K562 (cell line): ENCODE measurements at regions not wholly inside any gene's neighbourhood (a gene's known extent, or its start where the extent isn't known, plus 50 kb on each side); places are given as distances from the start of the nearest gene placed in this dataset.

Source experiments
- ATAC-seq: fragments of 200-7000 bp; cut with Tn5 transposase; 3 replicates; pipeline ENCODE4 v1.9.1; 2020; ENCODE audit warnings: moderate library complexity
- BruUV-seq: library from RNA; stranded (reverse); fragments of 400-500 nt; replicated peaks from 2 replicates; lab custom pipeline; 2021; lab: Mats Ljungman, UMichigan
- CTCF ChIA-PET: fragments of 300-600 bp; formaldehyde crosslinking; extraction: SDS; loops from one replicate; lab custom pipeline; 2021; ENCODE audit warnings: low intra/inter-chr PET ratio; lab: Yijun Ruan, JAX
- POLR2A ChIA-PET: fragments of 300-600, 350-650 bp; sonication (Branson Sonifier 250); formaldehyde crosslinking; extraction: SDS; loops from one replicate; lab custom pipeline; 2021; ENCODE audit warnings: antibody characterized with exemption, inconsistent platforms; lab: Yijun Ruan, JAX
- DNase-seq, 4 experiments: peaks; one replicate each; pipeline versions ENCODE4 v3.0.0 to v3.0.0-alpha.2; 2011 to 2018; ENCODE audit warnings: low spot score in 3 of 4, mixed read lengths in 3 of 4; ENCODE audit errors: extremely low read depth in 1 of 4
- FAIRE-seq: peaks from 2 replicates; lab custom pipeline; 2011; peaks lifted over from hg19 to GRCh38; lab: Jason Lieb, UNC
- H2AFZ ChIP-seq: 2 replicates; pipeline ENCODE4 v1.6.0; 2011; ENCODE audit warnings: low read depth, low read length, control low read depth, inconsistent platforms
- H3K27ac ChIP-seq: fragments of 200-600 bp; 3 replicates; pipeline ENCODE4 v1.8.0; 2011; ENCODE audit warnings: low read depth, mild to moderate bottlenecking, control low read depth, inconsistent platforms, low read length, moderate library complexity, mixed read lengths; ENCODE audit errors: extremely low read depth
- H3K27me3 ChIP-seq, 2 experiments: fragments of 300-600 bp in 1 of 2; 2 replicates in 1 of 2; 3 replicates in 1 of 2; pipeline versions ENCODE4 v1.6.0 to v1.8.0; 2011; ENCODE audit warnings: inconsistent platforms in 2 of 2, low read length in 2 of 2, mild to moderate bottlenecking in 1 of 2, mixed read lengths in 1 of 2, moderate library complexity in 1 of 2; ENCODE audit not compliant: control insufficient read depth in 2 of 2, insufficient read depth in 2 of 2
- H3K36me3 ChIP-seq: fragments of 300-600 bp; 3 replicates; pipeline ENCODE4 v1.8.0; 2011; ENCODE audit warnings: mild to moderate bottlenecking, low read length, inconsistent platforms; ENCODE audit not compliant: control insufficient read depth, insufficient read depth
- H3K4me1 ChIP-seq, 2 experiments: fragments of 200-600 bp in 1 of 2; replicated peaks in 1 of 2; 2 replicates in 1 of 2; 3 replicates in 1 of 2; pipeline versions ENCODE4 v1.5.1 to v1.8.0; 2011; ENCODE audit warnings: inconsistent platforms in 2 of 2, low read length in 2 of 2, mild to moderate bottlenecking in 1 of 2, mixed read lengths in 1 of 2, moderate library complexity in 1 of 2; ENCODE audit not compliant: control insufficient read depth in 2 of 2, insufficient read depth in 2 of 2
- H3K4me2 ChIP-seq: 2 replicates; pipeline ENCODE4 v1.6.1; 2011; ENCODE audit warnings: low read length, control low read depth, inconsistent platforms, mixed read lengths; ENCODE audit not compliant: insufficient read depth
- H3K4me3 ChIP-seq: fragments of 200-600 bp; sonication (generic), shearing (Covaris generic); 2 replicates; pipeline ENCODE4 v1.5.1; 2016; ENCODE audit warnings: control low read depth, inconsistent platforms
- H3K79me2 ChIP-seq: fragments of 200-600 bp; 3 replicates; pipeline ENCODE4 v1.8.0; 2011; ENCODE audit warnings: low read length, inconsistent platforms; ENCODE audit not compliant: control insufficient read depth, insufficient read depth
- H3K9ac ChIP-seq, 2 experiments: 2 replicates each; pipeline versions ENCODE4 v1.6.0 to v1.6.1; 2011; ENCODE audit warnings: low read depth in 2 of 2, low read length in 2 of 2, control low read depth in 1 of 2, inconsistent platforms in 1 of 2, mild to moderate bottlenecking in 1 of 2, mixed read lengths in 1 of 2; ENCODE audit not compliant: insufficient read depth in 1 of 2
- H3K9me1 ChIP-seq: one replicate; pipeline ENCODE4 v1.6.0; 2011; ENCODE audit warnings: inconsistent platforms, mild to moderate bottlenecking, low read length, moderate library complexity; ENCODE audit not compliant: control insufficient read depth, insufficient read depth
- H3K9me3 ChIP-seq: replicated peaks from 2 replicates; pipeline ENCODE4 v1.5.1; 2011; ENCODE audit warnings: low read depth, low read length, inconsistent platforms; ENCODE audit not compliant: control insufficient read depth, insufficient read depth
- H4K20me1 ChIP-seq: replicated peaks from 2 replicates; pipeline ENCODE4 v1.6.1; 2011; ENCODE audit warnings: low read length, inconsistent platforms, mixed read lengths; ENCODE audit not compliant: control insufficient read depth, insufficient read depth
- ATF3 ChIP-seq, 2 experiments: fragments of 450-650 bp in 1 of 2; sonication (generic) in 1 of 2; formaldehyde crosslinking in 1 of 2; IDR thresholded peaks in 1 of 2; conservative IDR thresholded peaks in 1 of 2; 2 replicates each; pipeline versions ENCODE4 v1.6.1 to v1.8.1; 2016 to 2023; ENCODE audit warnings: mild to moderate bottlenecking in 2 of 2, moderate library complexity in 2 of 2, inconsistent platforms in 1 of 2, missing genetic modification reagents in 1 of 2
- ATF4 ChIP-seq: fragments of 450-650 bp; formaldehyde crosslinking; IDR thresholded peaks from 2 replicates; pipeline ENCODE4 v1.4.0; 2022; ENCODE audit warnings: mild to moderate bottlenecking, moderate library complexity
- FOXJ3 ChIP-seq: sonication (generic); formaldehyde crosslinking; IDR thresholded peaks from 2 replicates; pipeline ENCODE4 v1.4.0; 2020; ENCODE audit warnings: mild to moderate bottlenecking, missing genetic modification reagents
- HCFC1 ChIP-seq: IDR thresholded peaks from 2 replicates; pipeline ENCODE4 v1.6.1; 2012; ENCODE audit warnings: low read depth, low read length, improper control_type of control experiment
- HSF4 ChIP-seq: fragments of 250-450 bp; sonication (Bioruptor Pico); IDR thresholded peaks from 2 replicates; pipeline ENCODE4 v2.1.2; 2022; ENCODE audit warnings: mild to moderate bottlenecking, moderate library complexity, borderline replicate concordance
- IRF2 ChIP-seq: sonication (generic); formaldehyde crosslinking; IDR thresholded peaks from 2 replicates; pipeline ENCODE4 v1.8.1; 2022; ENCODE audit warnings: mild to moderate bottlenecking, missing genetic modification reagents
- NCOA4 ChIP-seq: fragments of 450-650 bp; IDR thresholded peaks from 2 replicates; pipeline ENCODE4 v1.6.1; 2018; ENCODE audit warnings: mild to moderate bottlenecking; ENCODE audit not compliant: partially characterized antibody
- NFE2 ChIP-seq: IDR thresholded peaks from 2 replicates; pipeline ENCODE4 v1.6.1; 2014; ENCODE audit warnings: antibody characterized with exemption, low read depth
- TOE1 ChIP-seq, 2 experiments: fragments of 450-650 bp in 1 of 2; sonication (generic) in 1 of 2; formaldehyde crosslinking in 1 of 2; IDR thresholded peaks; 2 replicates each; pipeline versions ENCODE4 v1.7.1 to v1.8.0; 2016 to 2022; ENCODE audit warnings: borderline replicate concordance in 2 of 2, mild to moderate bottlenecking in 2 of 2, antibody characterized with exemption in 1 of 2, inconsistent platforms in 1 of 2, low read depth in 1 of 2, missing genetic modification reagents in 1 of 2, moderate library complexity in 1 of 2
- TRIM24 ChIP-seq, 2 experiments: fragments of 450-650 bp; IDR thresholded peaks; 2 replicates each; pipeline ENCODE4 v1.6.1; 2016
- ZBTB8A ChIP-seq: fragments of 450-650 bp; IDR thresholded peaks from 2 replicates; pipeline ENCODE4 v1.6.1; 2018; ENCODE audit warnings: mild to moderate bottlenecking, moderate library complexity; ENCODE audit not compliant: partially characterized antibody
- ZNF124 ChIP-seq: sonication (generic); formaldehyde crosslinking; IDR thresholded peaks from 2 replicates; pipeline ENCODE4 v1.8.1; 2022; ENCODE audit warnings: missing genetic modification reagents
- ZNF232 ChIP-seq: sonication (generic); formaldehyde crosslinking; IDR thresholded peaks from 2 replicates; pipeline ENCODE4 v1.8.0; 2022; ENCODE audit warnings: mild to moderate bottlenecking, missing genetic modification reagents
- ZNF444 ChIP-seq: fragments of 250-450 bp; sonication (Bioruptor Pico); IDR thresholded peaks from 2 replicates; pipeline ENCODE4 v1.4.0; 2020; ENCODE audit warnings: mild to moderate bottlenecking, moderate library complexity
- ZNF511 ChIP-seq: sonication (generic); formaldehyde crosslinking; IDR thresholded peaks from 2 replicates; pipeline ENCODE4 v1.8.0; 2022; ENCODE audit warnings: mild to moderate bottlenecking, missing genetic modification reagents
- ZSCAN32 ChIP-seq: fragments of 450-650 bp; formaldehyde crosslinking; IDR thresholded peaks from 2 replicates; pipeline ENCODE4 v1.4.0; 2020; ENCODE audit warnings: mild to moderate bottlenecking, moderate library complexity
- WGBS: fragments of 100-300 bp; shearing (Covaris generic); methylation state at CpG from one replicate; pipeline ENCODE4 v1.1.6; 2016; ENCODE audit warnings: low coverage, mixed read lengths; ENCODE audit not compliant: insufficient coverage; ENCODE audit errors: missing lambda C conversion rate; 5-methylcytosine and 5-hydroxymethylcytosine counted together
- in situ Hi-C: fragments of 300-500 bp; cut with MboI; formaldehyde crosslinking; loops from 4 replicates; pipeline ENCODE4 v1.15.0; 2018; ENCODE audit warnings: inconsistent platforms, mixed read lengths
- intact Hi-C: fragments of 100-400 bp; cut with micrococcal nuclease; formaldehyde crosslinking; loops from 2 replicates; pipeline ENCODE4 v1.14.2; 2022
- TF ChIP-seq, protein P1 (sequence below): sonication (generic); formaldehyde crosslinking; IDR thresholded peaks from 2 replicates; pipeline ENCODE4 v1.8.0; 2022; ENCODE audit warnings: mild to moderate bottlenecking, missing genetic modification reagents, borderline replicate concordance
- TF ChIP-seq, protein P2 (sequence below): sonication (generic); formaldehyde crosslinking; IDR thresholded peaks from 2 replicates; pipeline ENCODE4 v1.8.1; 2022; ENCODE audit warnings: missing genetic modification reagents

DNA sequence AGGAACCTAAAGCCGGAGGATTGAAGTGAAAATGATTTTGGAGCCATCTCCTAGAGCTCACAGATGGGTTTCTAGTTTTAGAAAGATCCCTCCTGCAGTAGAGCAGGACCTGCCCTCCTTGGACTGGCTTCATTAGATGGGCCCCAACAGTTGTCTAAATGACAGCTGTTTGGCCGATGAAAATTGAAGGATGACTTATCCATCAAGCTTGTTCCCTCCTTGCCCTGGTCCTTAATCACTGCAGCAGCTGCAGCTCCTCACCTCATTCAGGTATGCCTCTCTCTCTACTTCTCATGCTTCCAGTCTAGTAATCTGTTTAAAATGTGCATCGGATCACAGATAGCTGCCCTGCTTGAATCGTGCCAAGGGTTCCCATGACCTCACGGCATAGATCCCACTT lies 677.6 kb downstream of the BCL11A start:
- Histone ChIP-seq H3K9ac (no peak overlapping the region), H3K27me3 (no peaks in the 10 kb centered on the region), H3K4me1 (no peaks in the 10 kb centered on the region), H3K9me1 (no peaks in the 10 kb centered on the region), H3K79me2 (no peaks in the 10 kb centered on the region), H3K9me3 (no peaks in the 10 kb centered on the region), H2AFZ (no peak overlapping the region), H4K20me1 (no peaks in the 10 kb centered on the region; the same call in 1 of the 2 replicates), H3K4me3 (no peak overlapping the region), H3K27ac (no peak overlapping the region), H3K4me2 (no peak overlapping the region), H3K36me3 (no peaks in the 10 kb centered on the region)
- ChIA-PET CTCF (no interaction called here), POLR2A (interaction anchor here (0.6 kb wide), 1 partner anchor 29 kb away, joined by 3 read pairs; no protein-coding TSS in a partner anchor)
- in situ Hi-C loops: no loop called here
- ATAC-seq (no peak), FAIRE-seq (no peak), DNase-seq (no peak)
- intact Hi-C loops: no loop called here
- no TSS peak for BruUV-seq
- 0% methylated on average over 5 of the region's 5 CpGs for WGBS
- TF ChIP-seq HSF4 (CRISPR knock-in tag): no peak
- TF ChIP-seq ZNF124 (CRISPR knock-in tag): no peak
- TF ChIP-seq, protein P1, sequence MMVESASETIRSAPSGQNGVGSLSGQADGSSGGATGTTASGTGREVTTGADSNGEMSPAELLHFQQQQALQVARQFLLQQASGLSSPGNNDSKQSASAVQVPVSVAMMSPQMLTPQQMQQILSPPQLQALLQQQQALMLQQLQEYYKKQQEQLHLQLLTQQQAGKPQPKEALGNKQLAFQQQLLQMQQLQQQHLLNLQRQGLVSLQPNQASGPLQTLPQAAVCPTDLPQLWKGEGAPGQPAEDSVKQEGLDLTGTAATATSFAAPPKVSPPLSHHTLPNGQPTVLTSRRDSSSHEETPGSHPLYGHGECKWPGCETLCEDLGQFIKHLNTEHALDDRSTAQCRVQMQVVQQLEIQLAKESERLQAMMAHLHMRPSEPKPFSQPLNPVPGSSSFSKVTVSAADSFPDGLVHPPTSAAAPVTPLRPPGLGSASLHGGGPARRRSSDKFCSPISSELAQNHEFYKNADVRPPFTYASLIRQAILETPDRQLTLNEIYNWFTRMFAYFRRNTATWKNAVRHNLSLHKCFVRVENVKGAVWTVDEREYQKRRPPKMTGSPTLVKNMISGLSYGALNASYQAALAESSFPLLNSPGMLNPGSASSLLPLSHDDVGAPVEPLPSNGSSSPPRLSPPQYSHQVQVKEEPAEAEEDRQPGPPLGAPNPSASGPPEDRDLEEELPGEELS (CRISPR knock-in tag): no peak
- TF ChIP-seq, protein P2, sequence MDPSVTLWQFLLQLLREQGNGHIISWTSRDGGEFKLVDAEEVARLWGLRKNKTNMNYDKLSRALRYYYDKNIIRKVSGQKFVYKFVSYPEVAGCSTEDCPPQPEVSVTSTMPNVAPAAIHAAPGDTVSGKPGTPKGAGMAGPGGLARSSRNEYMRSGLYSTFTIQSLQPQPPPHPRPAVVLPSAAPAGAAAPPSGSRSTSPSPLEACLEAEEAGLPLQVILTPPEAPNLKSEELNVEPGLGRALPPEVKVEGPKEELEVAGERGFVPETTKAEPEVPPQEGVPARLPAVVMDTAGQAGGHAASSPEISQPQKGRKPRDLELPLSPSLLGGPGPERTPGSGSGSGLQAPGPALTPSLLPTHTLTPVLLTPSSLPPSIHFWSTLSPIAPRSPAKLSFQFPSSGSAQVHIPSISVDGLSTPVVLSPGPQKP (CRISPR knock-in tag): no peak
- TF ChIP-seq ZNF511 (CRISPR knock-in tag): no peak
- no peak for TF ChIP-seq TRIM24 (IDR thresholded peaks at IDR 0.05)
- no peak for TF ChIP-seq FOXJ3 (CRISPR knock-in tag)
- no peak for TF ChIP-seq IRF2 (CRISPR knock-in tag)
- TF ChIP-seq NFE2: no peak
- no peak for TF ChIP-seq NCOA4
- TF ChIP-seq ZNF444 (CRISPR knock-in tag): no peak
- TF ChIP-seq ATF3 (IDR thresholded peaks at IDR 0.05): no peak
- no peak for TF ChIP-seq ATF3 (CRISPR knock-in tag; conservative IDR thresholded peaks at IDR 0.05)
- TF ChIP-seq TOE1 (IDR thresholded peaks at IDR 0.05; ENCODE audit: borderline replicate concordance): no peak
- no peak for TF ChIP-seq TOE1 (CRISPR knock-in tag; IDR thresholded peaks at IDR 0.05; ENCODE audit: borderline replicate concordance, low read depth)
- TF ChIP-seq ZBTB8A: no peak
- TF ChIP-seq HCFC1: no peak
- no peak for TF ChIP-seq ATF4 (CRISPR knock-in tag)
- TF ChIP-seq ZNF232 (CRISPR knock-in tag): no peak
- TF ChIP-seq ZSCAN32 (CRISPR knock-in tag): no peak
